ENCODE measurements at regions not wholly inside any gene's neighbourhood (a gene's known extent, or its start where the extent isn't known, plus 50 kb on each side); places are given as distances from the start of the nearest gene placed in this dataset.
"Not testable (repeated sequence)": the region's sequence is repeated elsewhere in the genome, so short reads cannot be mapped to it uniquely, and the experiment has no call there.

DNA sequence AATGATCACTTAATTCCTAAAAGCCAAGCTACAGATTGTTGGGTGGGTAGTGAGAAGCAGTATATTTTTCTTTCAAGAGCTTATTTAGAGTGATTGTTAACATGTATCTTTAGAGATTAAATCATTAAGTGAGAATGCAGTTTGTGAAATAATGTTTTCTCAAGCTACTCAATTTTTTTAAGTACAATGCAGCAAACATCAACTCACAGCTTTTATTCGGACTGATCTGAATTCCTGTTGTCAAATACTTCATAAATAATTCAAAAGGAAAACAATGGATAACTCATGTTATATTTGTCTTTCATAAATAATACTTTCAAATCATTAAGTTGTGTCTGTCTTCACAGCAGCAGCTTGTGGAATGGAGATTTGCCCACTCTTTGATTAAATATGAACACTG, 271.1 kb upstream of the DEPDC1 start:
- intact Hi-C loops (cut with DNase I) = no loop called here
- DNase-seq (ENCODE audit: low spot score) = no peak

DNA sequence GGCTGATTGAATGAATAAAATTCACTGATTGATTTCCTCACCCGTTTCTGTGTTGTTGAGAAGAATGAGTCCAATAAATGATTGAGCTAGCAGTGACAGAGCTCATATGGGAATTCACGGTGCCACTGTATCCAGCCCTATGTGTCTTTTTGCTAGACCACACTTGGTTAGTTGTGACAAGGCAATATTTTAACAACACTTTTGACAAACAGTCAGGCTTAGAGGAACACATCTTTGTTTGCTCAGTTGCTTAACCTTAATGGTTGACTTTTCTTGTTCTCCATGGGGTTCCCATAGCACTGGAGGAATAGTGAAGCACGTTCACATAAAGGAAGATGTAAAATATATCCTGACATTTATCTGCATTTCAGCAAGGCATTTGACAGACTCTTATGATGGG, 273.9 kb upstream of the DEPDC1 start:
- intact Hi-C loops (cut with DNase I) = no loop called here
- DNase-seq (ENCODE audit: low spot score) = no peak

DNA sequence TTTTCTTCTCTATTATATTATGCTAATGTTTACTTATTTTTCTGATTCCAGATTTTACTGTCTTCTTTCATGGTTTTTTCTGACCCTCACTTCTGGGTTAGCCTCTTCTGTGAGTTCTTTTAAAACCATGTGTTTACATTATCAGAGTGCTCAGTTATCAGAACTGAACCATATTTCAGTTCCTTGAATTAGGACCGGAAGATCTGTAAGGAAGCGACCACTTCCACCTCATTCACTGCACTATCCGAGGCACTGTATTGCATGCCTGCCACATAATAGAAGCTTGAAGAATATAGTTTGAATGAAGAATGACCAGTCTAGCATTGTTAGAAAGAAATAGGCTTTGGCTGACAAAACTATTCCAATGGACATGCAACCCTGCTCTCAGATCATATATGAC, 281.0 kb upstream of the DEPDC1 start:
- DNase-seq (ENCODE audit: low spot score) = no peak
- intact Hi-C loops (cut with DNase I) = no loop called here

DNA sequence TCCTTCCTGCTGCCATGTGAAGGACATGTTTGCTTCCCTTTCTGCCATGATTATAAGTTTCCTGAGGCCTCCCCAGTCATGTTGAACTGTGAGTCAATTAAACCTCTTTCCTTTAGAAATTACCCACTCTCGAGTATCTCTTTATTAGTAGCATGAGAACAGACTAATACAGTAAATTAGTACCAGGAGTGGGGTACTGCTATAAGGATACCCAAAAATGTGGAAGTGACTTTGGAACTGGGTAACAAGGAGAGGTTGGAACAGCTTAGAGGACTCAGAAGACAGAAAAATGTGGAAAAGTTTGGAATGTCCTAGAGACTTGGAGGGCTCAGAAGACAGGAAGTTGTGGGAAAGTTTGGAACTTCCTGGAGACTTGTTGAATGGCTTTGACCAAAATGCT, 283.0 kb upstream of the DEPDC1 start:
- intact Hi-C loops (cut with DNase I); DNase-seq (ENCODE audit: low spot score): not testable (repeated sequence)

DNA sequence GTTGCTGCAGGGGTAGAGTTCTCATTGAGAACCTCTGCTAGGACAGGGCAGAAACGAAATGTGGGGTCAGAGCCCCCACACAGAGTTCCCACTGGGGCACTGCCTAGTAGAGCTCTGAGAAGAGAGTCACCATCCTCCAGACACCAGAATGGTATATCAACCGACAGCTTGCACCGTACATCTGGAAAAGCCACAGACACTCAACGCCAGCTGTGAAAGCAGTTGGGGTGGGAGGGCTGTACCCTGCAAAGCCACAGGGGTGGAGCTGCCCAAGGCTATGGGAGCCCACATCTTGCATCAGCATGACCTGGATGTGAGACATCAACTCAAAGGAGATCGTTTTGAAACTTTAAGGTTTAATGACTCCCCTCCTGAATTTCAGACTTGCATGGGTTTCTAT, 284.0 kb upstream of the DEPDC1 start:
- DNase-seq (ENCODE audit: low spot score) = no peak
- intact Hi-C loops (cut with DNase I) = no loop called here

DNA sequence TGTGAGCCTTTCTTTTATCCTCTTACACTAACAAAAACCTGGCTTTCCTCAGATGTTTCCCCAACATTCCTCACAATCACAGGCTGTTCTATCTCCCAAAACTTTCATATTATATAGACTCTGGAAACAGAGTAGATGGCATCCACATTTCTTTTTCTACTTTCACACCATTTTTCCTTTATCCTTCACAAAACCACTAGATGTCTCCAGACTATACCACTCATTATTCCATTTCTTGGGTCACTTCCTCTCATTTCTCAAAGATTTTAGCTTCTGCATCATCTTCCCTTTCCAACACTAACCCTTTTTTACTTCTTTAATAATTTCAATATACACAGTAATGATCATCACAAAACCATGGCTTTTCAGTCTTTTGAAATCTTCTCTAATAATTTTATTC, 286.0 kb upstream of the DEPDC1 start:
- DNase-seq (ENCODE audit: low spot score) = no peak
- intact Hi-C loops (cut with DNase I) = no loop called here

DNA sequence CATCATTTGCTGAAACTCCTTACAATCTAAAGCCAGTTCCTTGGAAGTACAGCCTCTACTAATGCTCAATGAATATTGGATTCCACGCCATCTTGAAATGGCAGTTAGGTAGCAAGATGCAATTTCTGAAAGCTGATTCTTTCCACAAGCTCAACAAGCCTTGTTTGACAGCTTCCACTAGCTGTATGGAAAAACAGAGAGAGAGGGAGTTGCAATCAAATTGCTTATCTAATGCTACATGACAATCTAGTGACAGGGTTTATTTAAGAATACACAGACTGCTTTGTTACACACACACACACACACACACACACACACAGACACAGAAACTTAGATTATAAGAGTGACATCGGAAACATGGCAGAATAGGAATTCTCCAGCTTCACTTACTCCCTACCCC, 288.4 kb upstream of the DEPDC1 start:
- intact Hi-C loops (cut with DNase I) = no loop called here
- no peak for DNase-seq (ENCODE audit: low spot score)

DNA sequence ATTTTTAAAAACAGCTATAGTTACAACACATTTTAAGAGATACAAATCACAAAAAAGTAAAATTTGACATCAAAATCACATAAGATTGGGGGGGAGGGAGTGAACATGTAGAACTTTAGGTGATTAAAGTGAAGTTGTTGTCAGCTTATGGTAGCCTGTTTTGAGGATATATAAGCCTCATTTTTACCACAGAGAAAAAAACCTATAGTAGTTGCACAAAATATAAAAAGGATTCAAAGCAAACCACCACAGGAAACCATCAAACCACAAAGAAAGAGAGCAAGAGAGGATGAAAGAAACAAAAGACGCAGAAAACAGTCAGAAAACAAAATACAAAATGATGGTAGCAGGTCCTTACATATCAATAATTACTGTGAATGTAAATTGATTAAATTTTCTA, 291.9 kb upstream of the DEPDC1 start:
- intact Hi-C loops (cut with DNase I) = no loop called here
- DNase-seq (ENCODE audit: low spot score) = no peak

DNA sequence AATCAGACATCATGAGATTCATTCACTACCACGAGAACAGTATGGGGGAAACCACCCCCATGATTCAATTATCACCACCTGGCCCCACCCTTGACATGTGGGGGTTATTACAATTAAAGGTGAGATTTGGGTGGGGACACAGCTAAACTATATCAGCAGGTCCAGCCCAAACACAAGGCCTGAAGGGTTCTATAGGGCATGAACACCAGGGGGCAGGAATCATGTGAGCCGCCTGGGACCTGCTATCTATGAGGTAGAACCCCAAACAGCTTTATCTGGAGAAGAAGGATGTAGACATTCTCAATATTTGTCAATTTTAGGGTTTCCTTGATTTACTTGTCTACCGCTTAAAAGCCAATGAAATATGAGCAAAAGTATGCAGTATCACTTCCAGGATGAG, 294.9 kb upstream of the DEPDC1 start:
- no peak for DNase-seq (ENCODE audit: low spot score)
- intact Hi-C loops (cut with DNase I) = no loop called here

DNA sequence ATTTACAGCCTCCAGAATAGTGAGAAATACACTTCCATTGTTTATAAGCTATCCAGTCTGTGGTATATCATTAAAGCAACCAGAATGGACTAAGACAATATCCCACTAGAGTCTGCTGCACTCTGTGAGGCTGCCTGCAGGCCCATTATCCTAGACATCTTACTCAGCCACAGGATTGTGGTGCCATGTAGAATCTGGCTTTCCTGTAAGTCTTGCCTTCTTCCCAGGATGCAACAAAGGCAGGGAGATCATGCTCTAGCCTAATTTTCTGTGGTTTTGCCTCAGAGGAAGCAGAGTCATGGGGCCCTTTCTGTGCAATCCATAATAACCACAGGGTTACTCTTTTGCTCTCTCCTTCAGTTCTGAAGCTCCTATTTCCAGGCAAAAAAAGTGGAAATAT, 299.1 kb upstream of the DEPDC1 start:
- no peak for DNase-seq (ENCODE audit: low spot score)
- intact Hi-C loops (cut with DNase I) = no loop called here

DNA sequence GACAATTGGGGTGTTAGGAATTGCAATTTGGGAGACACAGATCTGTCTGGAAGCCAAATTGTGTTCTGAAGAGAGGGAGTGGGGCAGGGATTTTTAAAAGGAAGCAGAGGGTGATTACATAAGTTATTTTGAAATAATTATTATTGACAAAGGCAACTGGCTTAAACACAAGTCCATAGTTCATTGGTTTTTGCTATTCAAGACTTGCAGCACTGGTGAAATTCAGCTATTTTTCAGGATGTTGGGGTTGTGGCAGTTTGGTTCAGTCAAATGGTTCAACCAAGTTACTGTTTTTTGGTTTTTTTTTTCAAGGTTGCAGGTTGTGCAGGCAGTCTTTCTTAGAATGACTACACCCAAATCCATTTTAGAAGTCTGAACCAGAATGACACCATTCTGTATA, 300.0 kb upstream of the DEPDC1 start:
- DNase-seq (ENCODE audit: low spot score) = no peak
- intact Hi-C loops (cut with DNase I) = no loop called here

DNA sequence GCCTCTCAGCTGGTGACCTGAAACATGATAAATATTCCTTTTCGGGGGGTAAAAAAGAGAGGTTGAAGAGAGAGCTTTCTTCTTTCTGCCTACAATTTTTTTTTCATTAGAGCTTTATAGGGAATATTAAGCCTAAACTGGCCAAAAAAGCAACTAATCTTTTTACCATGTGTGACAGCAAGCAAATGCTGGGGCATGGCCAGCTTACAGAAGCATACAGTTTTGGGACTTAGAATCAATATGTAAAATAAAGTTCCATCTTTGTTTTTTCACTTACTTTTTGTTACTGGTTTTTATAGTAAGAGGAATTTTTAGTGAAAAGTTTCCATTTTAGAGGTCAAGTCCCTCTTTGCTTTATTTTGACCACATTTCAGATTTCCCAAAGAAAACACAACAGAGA, 301.2 kb upstream of the DEPDC1 start:
- intact Hi-C loops (cut with DNase I) = no loop called here
- DNase-seq (ENCODE audit: low spot score) = no peak

DNA sequence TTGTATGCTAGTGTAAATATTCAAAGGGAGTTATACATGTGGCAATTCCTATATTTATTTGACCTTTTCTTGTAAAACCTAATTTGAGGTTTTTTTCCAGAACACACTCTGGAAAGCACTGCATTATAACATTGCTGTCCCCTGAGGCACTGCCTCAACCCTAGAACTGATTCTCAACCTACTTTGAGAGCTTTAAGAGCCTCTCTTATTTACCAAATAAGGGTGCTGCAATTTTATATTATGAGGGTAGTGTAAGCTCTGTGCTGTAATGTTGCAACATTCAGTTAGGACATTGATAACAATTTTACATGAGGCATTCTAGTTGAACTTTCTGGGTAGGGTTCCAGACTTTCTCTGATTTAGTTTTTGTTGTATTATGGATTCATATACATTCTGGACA, 302.2 kb upstream of the DEPDC1 start:
- intact Hi-C loops (cut with DNase I) = no loop called here
- no peak for DNase-seq (ENCODE audit: low spot score)

DNA sequence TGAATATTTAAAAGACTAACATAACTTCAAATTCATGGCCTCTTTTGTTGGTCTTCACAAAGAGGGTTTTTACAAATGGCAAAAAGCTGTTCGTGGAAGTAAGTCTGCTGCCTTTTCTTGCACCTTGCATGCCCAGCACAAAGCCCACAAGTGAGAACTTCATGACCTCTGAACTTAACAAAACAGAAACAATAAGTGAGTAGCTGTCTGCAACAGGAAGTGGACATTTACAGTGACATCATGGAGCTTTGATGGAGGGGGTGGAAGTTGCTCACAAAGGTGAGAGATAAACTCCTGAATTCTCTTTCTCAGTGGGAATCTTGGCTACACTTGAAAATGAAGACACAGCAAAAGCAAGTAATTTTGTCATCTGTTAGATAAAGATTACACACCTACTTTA, 303.3 kb upstream of the DEPDC1 start:
- intact Hi-C loops (cut with DNase I) = no loop called here
- DNase-seq (ENCODE audit: low spot score) = no peak

DNA sequence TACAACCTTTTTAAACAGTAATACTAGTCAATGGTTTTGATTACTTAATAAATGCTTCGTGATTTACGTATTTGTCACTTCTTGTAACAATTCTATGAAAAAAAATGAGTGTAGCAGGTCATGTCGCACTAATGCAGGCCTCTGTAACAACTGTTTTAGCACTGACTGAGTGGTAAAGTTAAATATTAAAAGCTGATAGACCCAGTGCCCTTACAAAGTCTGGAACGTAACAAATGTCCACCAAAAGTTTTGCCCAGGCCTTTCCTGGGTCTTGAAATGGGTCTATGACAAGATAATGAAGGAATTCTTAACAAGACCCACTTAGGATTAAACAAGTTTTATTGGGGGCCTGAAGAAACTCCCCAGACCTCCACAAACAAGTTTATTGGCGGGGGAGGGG, 304.6 kb upstream of the DEPDC1 start:
- intact Hi-C loops (cut with DNase I) = no loop called here
- DNase-seq (ENCODE audit: low spot score) = no peak

DNA sequence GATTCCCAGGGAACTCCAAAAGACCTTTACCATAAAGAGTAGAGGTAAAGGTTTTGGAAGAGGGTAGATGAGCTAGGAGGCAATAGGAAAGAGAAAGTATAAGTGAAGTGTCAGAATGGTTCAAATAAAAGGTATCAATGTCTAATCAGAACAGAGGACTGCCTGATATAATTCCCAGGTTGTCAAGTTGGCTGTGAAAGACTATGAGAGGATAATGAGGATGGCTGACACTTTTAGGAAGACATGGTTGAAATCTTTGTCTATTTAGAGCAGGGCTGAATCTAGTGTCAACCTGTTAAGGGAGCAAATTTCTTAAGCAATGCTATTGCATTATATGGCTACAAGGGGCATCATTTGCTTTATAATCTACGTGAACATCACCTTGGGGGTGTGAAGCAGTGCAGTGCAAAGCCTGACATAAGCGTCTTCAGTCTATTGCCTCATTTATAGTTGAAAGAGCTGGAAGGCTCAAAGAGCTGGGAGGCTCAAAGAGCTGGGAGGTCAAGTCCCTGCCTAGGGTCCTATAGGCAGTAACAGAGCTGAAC, 308.3 kb upstream of the DEPDC1 start:
- intact Hi-C loops (cut with DNase I) = no loop called here

DNA sequence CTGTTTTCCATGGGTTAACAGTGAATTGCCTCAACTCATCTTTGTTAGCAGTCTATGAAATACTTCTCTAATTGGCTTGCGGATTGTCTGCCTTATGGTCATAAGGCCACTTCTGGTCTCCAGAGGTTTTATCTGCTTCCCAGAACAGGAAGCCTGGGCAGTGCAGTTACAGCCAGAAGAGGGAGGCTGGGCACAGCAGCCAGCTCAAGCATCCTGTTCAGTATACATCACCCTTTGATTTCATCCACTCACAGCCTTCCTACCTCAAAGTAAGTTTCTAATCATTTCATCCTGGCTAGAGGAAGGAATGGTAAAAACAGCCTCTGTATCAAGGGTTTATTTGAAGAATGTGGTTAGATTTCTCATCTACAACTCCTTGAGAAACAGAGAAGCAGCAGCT, 311.5 kb upstream of the DEPDC1 start:
- intact Hi-C loops (cut with DNase I) = no loop called here
- no peak for DNase-seq (ENCODE audit: low spot score)

More for the DNA sequence above, 308.3 kb upstream of the DEPDC1 start:
- DNase-seq (ENCODE audit: low spot score) = no peak

DNA sequence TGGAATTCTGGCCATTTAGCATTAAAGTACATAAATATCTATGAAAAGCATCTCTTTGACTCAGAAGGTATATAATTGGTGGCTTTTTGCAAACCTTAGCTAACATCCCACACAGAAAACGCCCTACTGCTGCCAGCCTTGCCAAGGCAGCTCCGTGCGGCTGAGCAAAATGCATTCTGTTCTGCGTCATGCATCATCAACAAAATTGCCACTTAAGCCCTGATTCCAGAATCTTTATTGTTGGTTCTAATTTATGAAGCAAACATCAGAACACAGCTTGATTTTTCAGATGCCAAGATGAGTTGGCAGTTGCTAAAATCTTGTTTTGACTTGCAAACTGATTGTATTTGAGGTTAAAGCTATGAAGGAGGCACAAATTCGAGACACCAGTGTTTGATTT, 314.9 kb upstream of the DEPDC1 start:
- intact Hi-C loops (cut with DNase I) = no loop called here
- no peak for DNase-seq (ENCODE audit: low spot score)

DNA sequence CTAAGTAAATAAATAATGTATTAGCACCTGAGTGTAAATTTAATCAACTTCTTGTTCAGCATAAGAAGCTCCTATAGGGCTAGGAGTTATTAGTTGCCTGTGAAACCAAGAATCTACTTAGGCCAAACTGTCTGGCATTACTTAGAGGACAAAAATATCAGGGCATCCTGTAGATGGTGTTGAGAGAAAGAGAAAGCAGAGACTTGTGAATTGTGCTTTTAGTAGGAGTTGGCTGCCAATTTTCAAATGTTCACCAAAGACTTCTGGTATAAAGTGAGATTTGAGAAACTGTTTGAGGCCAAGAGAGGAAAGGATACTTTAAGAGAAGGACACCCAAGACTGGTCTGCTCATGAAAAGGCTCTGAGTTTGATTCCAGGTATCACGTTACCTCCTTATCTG, 315.5 kb upstream of the DEPDC1 start:
- intact Hi-C loops (cut with DNase I) = no loop called here
- DNase-seq (ENCODE audit: low spot score) = no peak

DNA sequence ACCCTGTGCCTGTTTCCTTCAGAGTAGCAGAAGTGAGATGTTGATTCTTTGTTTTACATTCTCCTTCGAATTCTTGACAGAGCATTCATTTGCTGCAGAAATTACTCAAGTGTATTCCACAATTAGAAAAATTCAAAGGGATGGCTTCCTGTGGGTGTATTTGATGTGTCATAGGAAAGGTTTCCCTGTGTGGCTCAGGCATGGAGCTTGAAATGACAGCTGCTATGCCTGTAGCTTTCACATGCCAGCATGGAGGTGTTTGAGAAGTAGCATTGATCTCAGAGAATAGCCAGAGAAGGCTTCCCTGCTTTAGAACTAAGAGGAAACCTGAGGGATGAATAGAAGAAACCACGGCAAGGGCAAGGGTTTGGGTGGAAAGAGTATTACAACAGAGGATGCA, 317.2 kb upstream of the DEPDC1 start:
- intact Hi-C loops (cut with DNase I) = no loop called here
- DNase-seq (ENCODE audit: low spot score) = no peak

DNA sequence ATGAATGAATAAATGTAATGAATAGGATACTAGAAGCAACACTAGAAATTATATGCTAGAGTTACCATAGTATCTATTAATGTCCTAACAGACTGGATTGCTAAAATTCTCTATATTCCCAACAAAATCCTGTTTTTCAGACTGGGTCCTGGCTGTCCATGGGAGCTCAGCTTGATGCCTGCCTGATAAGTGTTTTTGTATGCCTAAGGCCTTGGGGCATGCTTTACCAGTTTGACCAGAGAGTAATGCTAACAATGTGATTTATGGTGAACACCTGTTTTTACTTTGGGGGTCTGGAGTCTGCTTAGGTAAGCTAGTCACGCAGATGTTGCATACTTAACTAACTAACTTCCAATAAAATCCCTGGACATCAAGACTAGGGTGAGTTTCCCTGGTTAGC, 318.8 kb upstream of the DEPDC1 start:
- no peak for DNase-seq (ENCODE audit: low spot score)
- intact Hi-C loops (cut with DNase I) = no loop called here

DNA sequence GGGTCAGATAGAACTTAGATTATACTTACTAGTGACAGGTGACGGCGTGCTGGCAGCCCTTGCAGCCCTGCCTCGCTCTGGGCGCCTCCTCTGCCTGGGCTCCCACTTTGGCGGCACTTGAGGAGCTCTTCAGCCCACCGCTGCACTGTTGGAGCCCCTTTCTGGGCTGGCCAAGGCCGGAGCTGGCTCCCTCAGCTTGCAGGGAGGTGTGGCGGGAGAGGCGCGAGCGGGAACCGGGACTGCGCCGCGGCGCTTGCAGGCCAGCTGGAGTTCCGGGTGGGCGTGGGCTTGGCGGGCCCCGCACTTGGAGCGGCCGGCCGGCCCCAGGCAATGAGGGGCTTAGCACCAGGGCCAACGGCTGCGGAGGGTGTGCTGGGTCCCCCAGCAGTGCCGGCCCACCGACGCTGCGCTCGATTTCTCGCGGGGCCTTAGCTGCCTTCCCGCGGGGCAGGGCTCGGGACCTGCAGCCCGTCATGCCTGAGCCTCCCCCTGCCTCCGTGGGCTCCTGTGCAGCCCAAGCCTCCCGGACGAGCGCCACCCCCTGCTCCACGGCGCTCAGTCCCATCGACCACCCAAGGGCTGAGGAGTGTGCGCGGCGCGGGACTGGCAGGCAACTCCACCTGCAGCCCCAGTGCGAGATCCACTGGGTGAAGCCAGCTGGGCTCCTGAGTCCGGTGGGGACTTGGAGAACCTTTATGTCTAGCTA, 320.8 kb upstream of the DEPDC1 start:
- DNase-seq (ENCODE audit: low spot score); intact Hi-C loops (cut with DNase I): not testable (repeated sequence)

Measured in cardiac septum (tissue), 1 donor.